HG02973 (cell line): ENCODE measurements at regions not wholly inside any gene's neighbourhood (a gene's known extent, or its start where the extent isn't known, plus 50 kb on each side); places are given as distances from the start of the nearest gene placed in this dataset.

Source experiments
- ATAC-seq: cut with Tn5 transposase; IDR thresholded peaks from one replicate; pipeline ENCODE4 v1.9.1; 2021; ENCODE audit warnings: moderate library complexity; ENCODE audit not compliant: unreplicated experiment

- peak; percentile 32 for ATAC-seq
Observed at GRCh38 chr6:26196846-26197635, 109.8 kb downstream of the HFE start.

GRCh38 chr6:26197636-26197932, 110.4 kb downstream of the HFE start:
- ATAC-seq, result no peak

DNA sequence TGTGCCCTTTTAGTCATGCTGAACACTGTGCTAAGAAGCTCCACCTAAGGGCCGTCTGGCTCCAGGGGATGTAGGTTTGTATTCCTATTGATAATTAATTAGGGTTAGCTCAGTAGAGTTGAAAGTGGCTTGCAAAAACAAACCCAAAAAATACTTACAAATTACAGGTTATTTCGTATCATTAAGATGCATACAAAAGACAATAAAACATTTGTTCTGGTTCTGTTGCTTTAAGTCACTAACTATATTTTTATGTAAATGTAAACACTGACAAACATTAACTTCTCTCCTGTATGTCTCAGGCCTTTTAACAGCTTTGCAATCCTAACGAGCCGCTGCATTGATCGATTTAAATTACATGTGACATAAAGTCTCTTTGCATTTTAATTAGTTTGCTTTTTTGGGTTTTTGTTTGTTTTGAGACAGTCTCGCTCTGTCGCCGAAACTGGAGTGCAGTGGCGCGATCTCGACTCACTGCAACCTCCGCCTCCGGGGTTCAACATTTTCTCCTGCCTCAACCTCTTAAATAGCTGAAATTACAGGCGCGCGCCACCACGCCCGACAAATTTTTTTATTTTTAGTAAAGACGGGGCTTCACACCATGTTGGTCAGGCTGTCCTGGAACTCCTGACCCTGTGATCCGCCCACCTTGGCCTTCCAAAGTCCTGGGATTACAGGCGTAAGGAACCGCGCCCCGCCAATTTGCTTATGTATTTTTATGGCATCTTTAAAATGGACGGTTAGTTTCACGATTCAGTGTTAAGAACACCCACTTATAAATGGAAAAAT, 110.9 kb downstream of the HFE start:
- ATAC-seq, result no peak

DNA sequence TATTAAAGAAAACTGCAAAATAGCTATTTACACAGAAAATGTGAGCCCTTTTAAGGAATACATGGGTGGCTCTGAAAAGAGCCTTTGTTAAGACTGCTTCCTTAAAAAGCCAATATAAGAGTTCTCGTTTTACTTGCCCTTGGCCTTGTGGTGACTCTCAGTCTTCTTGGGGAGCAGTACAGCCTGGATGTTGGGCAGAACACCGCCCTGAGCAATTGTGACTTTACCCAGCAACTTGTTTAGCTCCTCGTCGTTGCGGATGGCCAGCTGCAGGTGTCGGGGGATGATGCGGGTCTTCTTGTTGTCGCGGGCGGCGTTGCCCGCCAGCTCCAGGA, 111.5 kb downstream of the HFE start:
- peak; percentile 3 for ATAC-seq

GRCh38 chr6:26199057-26199772, 112.0 kb downstream of the HFE start:
- peak; percentile 41 for ATAC-seq

DNA sequence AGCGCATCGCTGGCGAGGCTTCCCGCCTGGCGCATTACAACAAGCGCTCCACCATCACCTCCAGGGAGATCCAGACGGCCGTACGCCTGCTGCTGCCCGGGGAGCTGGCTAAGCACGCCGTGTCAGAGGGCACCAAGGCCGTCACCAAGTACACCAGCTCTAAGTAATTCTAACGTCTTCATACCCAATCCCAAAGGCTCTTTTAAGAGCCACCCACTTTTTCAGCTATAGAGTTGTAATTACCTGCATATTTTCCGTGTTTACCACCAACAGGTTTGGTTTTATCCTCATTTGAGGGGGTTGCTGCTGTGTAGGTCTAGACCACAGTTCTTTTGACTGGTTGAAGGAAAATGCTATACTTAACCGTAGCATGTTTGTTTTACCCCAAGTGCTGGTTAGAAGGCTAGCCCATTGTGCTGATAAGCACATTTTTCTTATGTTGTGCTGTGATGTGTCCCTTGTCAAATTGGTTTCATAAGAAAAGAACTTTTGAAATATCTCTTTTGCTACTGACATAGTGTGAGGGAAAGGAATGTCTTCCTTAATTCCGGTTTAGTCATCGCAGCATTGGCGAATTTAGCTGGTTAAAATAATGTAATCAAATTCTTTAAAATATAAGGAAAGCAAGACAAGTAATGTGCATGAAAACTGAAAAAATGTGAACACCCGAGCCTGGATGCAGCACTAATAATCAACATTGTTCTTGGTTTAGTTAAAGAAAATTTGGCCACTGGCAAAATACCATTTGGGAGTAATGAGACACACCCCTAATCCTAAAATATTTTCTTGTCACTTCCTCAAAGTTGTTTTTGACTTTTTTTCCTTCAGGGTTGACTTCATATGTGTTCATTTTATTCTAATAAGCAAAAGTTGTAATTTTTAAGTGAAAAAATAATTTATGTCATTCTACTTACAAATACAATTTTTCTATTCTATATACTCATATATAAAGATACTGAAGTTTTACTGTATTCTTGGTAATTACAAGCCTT, 112.8 kb downstream of the HFE start:
- no peak for ATAC-seq

DNA sequence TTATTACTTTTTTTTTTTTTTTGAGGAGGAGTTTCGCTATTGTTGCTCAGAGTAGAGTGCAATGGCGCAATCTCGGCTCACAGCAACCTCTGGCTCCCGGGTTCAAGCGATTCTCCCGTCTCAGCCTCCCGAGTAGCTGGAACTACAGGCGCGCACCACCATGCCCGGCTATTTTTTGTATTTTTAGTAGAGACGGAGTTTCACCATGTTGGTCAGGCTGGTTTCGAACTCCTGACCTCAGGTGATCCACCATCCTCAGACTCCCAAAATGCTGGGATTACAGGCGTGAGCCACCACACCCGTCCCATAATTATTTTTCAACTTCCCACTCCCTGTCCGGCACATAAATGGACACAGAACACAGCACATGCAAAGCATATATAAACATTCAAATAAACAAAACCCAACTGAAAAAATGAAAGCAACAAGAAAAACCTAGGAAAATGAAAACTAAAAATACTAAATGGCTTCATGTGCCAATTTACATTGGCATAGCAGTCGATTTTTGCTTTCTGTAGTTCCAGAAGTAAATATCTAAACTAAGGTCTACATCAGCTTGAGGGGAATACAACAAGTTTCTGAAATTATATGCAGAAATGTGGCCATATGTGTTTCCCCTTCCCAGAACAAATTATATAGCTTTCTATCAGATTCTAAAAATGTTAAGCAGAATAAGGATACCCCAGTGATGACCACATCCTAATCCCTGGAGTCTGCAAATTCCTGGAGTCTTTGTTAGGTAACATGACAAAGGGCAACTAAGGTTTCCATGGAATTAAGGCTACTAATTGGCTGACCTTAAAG, 113.9 kb downstream of the HFE start:
- ATAC-seq, result no peak

DNA sequence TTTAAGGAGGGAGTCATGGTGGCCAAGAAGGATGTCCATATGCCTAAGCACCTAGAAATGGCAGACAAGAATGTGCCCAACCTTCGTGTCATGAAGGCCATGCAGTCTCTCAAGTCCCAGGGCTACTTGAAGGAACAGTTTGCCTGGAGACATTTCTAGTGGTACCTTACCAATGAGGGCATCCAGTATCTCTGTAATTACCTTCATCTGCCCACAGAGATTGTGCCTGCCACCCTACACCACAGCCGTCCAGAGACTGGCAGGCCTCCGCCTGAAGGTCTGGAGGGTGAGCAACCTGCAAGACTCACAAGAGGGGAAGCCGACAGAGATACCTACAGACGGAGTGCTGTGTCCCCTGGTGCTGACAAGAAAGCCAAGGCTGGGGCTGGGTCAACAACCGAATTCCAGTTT, 115.0 kb downstream of the HFE start:
- no peak for ATAC-seq

GRCh38 chr6:26202811-26203583, 115.8 kb downstream of the HFE start:
- no peak for ATAC-seq

GRCh38 chr6:26204332-26205160, 117.3 kb downstream of the HFE start:
- ATAC-seq, result peak; percentile 47

- ATAC-seq, result no peak
Observed at GRCh38 chr6:26205161-26205624, 118.0 kb downstream of the HFE start.

- no peak for ATAC-seq
Observed at GRCh38 chr6:26205625-26206574, 118.7 kb downstream of the HFE start.

GRCh38 chr6:26206868-26207801, 119.9 kb downstream of the HFE start:
- ATAC-seq, result no peak

- no peak for ATAC-seq
Observed at GRCh38 chr6:26211963-26212362, 124.7 kb downstream of the HFE start.

GRCh38 chr6:26213334-26214075, 126.3 kb downstream of the HFE start:
- ATAC-seq, result no peak
